ENCODE measurements at regions not wholly inside any gene's neighbourhood (a gene's known extent, or its start where the extent isn't known, plus 50 kb on each side); places are given as distances from the start of the nearest gene placed in this dataset.

DNA sequence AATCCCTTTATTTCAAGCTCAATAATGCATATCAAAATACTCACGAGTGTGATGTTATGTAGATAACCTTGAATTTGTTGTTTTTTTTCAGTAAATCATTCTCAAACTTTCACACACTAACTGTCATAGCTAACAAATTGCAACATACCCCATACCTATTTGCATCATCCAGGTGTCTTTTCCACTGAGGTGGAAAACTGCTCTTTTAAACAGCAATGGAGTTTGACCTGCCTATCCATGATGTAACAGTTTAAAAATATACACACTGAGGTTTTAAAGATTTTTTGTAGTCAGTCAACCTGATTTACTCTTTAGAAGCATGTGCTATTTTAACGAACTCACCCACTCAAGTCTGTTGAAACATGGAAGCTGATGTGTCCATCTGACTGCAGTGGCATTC, 298.7 kb downstream of the RND3 start:
- no peak for ATAC-seq
- TF ChIP-seq, protein P1, sequence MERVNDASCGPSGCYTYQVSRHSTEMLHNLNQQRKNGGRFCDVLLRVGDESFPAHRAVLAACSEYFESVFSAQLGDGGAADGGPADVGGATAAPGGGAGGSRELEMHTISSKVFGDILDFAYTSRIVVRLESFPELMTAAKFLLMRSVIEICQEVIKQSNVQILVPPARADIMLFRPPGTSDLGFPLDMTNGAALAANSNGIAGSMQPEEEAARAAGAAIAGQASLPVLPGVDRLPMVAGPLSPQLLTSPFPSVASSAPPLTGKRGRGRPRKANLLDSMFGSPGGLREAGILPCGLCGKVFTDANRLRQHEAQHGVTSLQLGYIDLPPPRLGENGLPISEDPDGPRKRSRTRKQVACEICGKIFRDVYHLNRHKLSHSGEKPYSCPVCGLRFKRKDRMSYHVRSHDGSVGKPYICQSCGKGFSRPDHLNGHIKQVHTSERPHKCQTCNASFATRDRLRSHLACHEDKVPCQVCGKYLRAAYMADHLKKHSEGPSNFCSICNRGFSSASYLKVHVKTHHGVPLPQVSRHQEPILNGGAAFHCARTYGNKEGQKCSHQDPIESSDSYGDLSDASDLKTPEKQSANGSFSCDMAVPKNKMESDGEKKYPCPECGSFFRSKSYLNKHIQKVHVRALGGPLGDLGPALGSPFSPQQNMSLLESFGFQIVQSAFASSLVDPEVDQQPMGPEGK (CRISPR knock-in tag; IDR thresholded peaks at IDR 0.05; ENCODE audit: borderline replicate concordance), result no peak
- no peak for TF ChIP-seq TSHZ2 (CRISPR knock-in tag; IDR thresholded peaks at IDR 0.05)

GRCh38 chr2:150188177-150188576, 299.3 kb downstream of the RND3 start:
- peak; percentile 45 for ATAC-seq

GRCh38 chr2:150182566-150183235, 304.8 kb downstream of the RND3 start:
- TF ChIP-seq TCF4 (CRISPR knock-in tag; IDR thresholded peaks at IDR 0.05; ENCODE audit: borderline replicate concordance) (peak; percentile 90), SNAI2 (CRISPR knock-in tag; IDR thresholded peaks at IDR 0.05) (0 out of 2 replicates have a peak, but pooled peaks have one; percentile 33), TSHZ2 (CRISPR knock-in tag; IDR thresholded peaks at IDR 0.05) (peak; percentile 56; the same call in 1 of the 2 replicates)
- TF ChIP-seq, protein P1 (CRISPR knock-in tag; IDR thresholded peaks at IDR 0.05; ENCODE audit: borderline replicate concordance), result no peak
- peak; percentile 31; the same call in 1 of the 3 replicates for ATAC-seq

More at GRCh38 chr2:150188177-150188576, 299.3 kb downstream of the RND3 start:
- TF ChIP-seq ISL1 (CRISPR knock-in tag; IDR thresholded peaks at IDR 0.05) (peak; percentile 27; the same call in 1 of the 2 replicates), ZC3H10 (CRISPR knock-in tag; IDR thresholded peaks at IDR 0.05) (no peak)

- no peak for ATAC-seq
- TF ChIP-seq BACH2 (CRISPR knock-in tag; IDR thresholded peaks at IDR 0.05; ENCODE audit: borderline replicate concordance) (no peak), ZFP3 (CRISPR knock-in tag; IDR thresholded peaks at IDR 0.05) (no peak), TSHZ2 (CRISPR knock-in tag; IDR thresholded peaks at IDR 0.05) (no peak), ZC3H10 (CRISPR knock-in tag; IDR thresholded peaks at IDR 0.05) (no peak), POU6F1 (CRISPR knock-in tag; IDR thresholded peaks at IDR 0.05; ENCODE audit: borderline replicate concordance, low read depth) (no peak), CSDC2 (CRISPR knock-in tag; IDR thresholded peaks at IDR 0.05) (no peak), CSRNP3 (CRISPR knock-in tag; IDR thresholded peaks at IDR 0.05) (no peak), TOX (CRISPR knock-in tag; IDR thresholded peaks at IDR 0.05; ENCODE audit: borderline replicate concordance) (no peak), GLIS3 (CRISPR knock-in tag; IDR thresholded peaks at IDR 0.05) (no peak), RARB (CRISPR knock-in tag; IDR thresholded peaks at IDR 0.05) (no peak), ESRRG (CRISPR knock-in tag; IDR thresholded peaks at IDR 0.05) (no peak), PPARA (CRISPR knock-in tag; IDR thresholded peaks at IDR 0.05; ENCODE audit: borderline replicate concordance) (no peak)
- TF ChIP-seq, protein P1 (CRISPR knock-in tag; IDR thresholded peaks at IDR 0.05; ENCODE audit: borderline replicate concordance), result no peak
Measured at GRCh38 chr2:150178591-150178990, 308.9 kb downstream of the RND3 start.

Data from SK-N-SH treated with all-trans-retinoic acid at 6 μM for 48 hours (cell line).